GM19239 (cell line): ENCODE measurements at regions not wholly inside any gene's neighbourhood (a gene's known extent, or its start where the extent isn't known, plus 50 kb on each side); places are given as distances from the start of the nearest gene placed in this dataset.

Source experiments
- DNase-seq: peaks from one replicate; pipeline ENCODE4 v3.0.0; 2011; ENCODE audit warnings: low spot score; ENCODE audit not compliant: insufficient read length
- FAIRE-seq: peaks from 2 replicates; lab custom pipeline; 2011; peaks lifted over from hg19 to GRCh38; lab: Jason Lieb, UNC

DNA sequence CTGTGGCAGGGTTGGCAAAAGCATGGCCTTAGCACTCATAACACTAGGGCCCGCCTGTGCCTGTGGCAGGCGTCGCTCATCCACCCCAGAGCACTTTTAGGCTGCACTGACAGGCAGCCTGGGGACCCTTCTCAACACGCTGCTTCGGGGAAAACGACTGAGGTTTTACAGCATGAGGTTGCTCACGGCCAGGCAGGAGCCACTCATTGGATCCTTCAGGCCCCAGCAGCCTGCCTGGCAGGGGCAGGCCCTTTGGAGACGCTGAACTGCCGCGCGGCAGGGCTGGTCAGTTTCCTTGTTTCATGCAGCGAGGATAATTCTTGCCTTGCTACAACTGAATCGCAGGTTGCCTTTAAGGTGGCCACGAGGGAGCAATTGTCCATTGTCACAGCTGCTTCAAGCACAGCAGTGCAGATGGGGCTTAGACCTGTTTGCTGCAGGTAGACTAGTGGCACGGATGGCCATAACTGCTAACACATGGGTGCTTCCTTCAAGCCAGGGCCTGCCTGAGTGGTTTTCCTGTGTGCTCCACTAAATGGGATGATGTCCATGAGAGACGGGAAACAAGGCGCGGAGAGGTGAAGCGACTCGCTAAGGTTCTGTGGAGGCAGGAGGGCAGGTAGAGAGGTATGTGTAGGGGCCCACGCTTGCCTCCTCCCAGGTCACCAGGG, 49.9 kb upstream of the HS6ST1 start:
- DNase-seq, result no peak
- FAIRE-seq, result no peak

DNA sequence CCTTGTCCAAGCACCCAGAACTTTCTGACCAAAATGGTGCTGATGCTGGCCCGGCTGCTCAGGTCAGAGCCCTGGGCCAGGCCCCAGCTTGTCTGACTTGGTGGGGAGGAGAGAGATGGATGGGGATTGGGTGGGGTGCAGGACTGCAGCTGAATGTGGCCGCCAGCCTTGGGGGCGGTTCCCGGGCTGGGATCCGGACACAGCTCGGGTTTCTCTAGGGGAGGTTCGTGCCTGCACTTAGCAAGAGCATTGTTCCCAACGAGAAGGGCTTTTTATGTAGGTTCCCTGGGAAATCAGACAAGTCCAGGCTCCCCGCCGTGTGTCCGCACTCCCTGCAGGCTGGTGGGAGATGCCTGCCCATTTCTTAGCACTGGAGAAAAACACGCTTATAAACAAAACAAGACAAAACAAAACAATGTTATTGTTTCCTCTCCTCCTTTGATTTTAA, 50.5 kb upstream of the HS6ST1 start:
- DNase-seq (no peak), FAIRE-seq (no peak)

GRCh38 chr2:128369602-128370467, 51.2 kb upstream of the HS6ST1 start:
- FAIRE-seq (no peak), DNase-seq (no peak)

DNA sequence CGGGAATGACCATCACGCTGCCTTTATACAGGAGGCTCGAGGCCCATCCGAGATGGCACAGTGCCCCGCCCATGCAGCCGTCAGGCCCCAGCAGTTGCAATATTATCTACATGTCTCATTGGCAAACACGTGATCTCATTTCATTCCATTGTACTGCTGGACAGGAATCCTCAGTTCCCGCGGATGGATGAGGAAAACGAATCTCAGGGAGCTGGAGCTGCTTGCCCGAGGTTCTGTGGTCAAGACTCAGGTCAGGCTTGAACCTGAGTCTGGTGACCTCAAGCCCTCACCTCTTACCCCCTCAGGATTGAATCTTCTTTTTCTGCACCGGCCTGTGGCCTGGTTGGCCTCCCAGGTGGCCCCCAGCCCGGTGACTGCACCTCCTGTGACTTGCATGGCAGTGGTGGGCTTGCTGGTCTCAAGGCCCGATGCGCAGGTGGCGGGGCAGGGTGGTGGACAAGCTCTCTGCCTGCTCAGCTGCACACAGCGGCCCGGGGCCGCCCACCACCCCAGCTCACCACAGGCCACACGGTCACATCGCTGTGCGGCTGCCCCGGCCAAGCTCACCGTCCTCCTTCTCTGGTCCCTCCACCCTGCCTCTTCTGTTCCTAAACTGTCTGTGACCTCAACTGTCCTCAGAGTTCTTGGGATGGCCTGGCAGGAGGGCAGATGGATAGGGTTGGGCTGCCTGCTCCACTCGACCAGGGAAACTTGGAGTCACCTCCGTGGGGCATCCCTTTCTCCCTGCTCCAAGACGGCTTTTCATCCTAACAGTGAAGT, 52.0 kb upstream of the HS6ST1 start:
- DNase-seq (no peak), FAIRE-seq (no peak)

DNA sequence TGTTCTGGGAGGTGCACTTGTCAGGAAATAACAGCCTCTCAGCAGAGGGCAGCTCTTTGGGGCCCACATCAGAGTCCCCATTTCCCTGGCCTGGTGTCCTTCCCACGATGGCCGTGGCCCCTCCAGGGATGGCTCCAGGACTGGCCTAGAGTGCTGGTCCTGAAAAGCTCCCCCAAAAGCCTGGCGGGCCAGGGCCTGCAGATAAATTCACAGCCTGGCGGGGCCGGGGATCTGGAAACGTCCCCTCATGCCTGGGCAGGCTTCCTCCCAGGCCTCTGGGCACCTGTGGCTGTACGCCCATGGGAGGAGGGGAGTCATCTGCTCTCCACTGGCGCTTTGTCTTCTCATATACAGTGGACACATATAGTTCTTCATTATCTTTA, 52.6 kb upstream of the HS6ST1 start:
- no peak for FAIRE-seq
- no peak for DNase-seq

- FAIRE-seq (no peak), DNase-seq (no peak)
Measured at GRCh38 chr2:128371648-128372345, 53.1 kb upstream of the HS6ST1 start.

DNA sequence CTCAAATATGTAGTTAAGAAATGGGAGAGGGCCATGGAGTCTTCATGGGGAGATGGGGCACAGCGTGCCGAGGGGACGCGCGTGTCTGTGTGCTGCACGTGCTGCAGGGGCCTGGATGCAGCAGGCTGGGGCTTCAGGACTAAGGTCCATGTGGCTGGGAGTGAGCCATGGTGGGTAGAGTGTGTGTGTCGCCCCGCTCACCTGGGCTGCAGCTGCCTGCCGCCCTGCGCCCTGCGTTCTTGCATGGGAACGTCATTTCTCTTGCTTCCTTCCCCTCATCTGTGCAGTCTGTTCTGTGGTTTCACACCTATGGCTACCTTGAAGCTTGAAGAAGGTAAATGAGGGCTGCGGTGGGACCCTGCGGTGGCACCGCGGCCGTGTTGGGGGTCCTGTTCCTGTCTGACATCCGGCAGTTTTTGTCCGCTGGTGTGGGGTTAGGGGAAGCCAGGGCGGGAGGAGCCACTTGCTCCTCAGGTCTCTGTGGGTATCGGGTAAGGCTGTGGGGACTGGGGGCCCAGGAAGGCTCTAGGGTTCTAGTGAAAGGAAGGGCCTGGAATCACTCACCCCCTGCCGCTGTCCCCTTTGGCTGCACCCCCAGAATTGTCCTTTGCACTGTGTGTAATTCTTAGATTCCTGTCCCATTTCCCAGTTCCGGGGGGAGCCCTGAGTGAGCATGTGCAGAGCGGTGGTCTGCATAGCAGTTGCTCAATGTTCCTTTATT, 54.1 kb upstream of the HS6ST1 start:
- no peak for FAIRE-seq

DNA sequence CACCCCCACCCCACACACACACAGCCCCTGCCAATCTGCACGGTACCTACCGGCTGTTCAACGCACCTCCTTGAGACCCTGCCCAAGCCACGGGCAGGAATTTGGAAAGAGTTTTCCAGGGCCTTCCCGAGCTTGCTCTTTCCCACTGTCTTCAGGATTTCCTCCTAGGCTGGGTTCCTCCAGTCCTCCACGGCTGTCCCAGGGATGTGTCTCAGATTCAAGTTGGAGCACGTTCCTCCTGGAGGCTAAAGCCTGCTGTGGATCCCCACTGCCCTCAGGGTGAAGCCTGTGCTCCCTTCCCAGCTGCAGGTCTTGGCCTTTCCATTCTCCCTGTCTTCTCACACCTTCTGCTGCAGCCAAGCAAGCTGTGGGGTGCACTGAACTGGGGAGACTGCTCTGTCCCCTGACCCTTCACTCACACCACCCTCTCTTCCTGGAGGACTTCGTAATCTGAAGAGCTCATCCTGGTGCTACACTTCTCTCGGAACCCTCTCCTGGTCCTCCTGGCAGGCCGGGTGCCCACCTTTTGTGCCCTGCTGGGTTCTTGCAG, 54.9 kb upstream of the HS6ST1 start:
- no peak for FAIRE-seq

More for the DNA sequence above, 54.1 kb upstream of the HS6ST1 start:
- DNase-seq, result no peak

GRCh38 chr2:128374001-128374710, 55.5 kb upstream of the HS6ST1 start:
- DNase-seq, result no peak
- FAIRE-seq, result no peak

More for the DNA sequence above, 54.9 kb upstream of the HS6ST1 start:
- DNase-seq, result no peak

GRCh38 chr2:128374711-128375413, 56.2 kb upstream of the HS6ST1 start:
- DNase-seq, result no peak
- no peak for FAIRE-seq

DNA sequence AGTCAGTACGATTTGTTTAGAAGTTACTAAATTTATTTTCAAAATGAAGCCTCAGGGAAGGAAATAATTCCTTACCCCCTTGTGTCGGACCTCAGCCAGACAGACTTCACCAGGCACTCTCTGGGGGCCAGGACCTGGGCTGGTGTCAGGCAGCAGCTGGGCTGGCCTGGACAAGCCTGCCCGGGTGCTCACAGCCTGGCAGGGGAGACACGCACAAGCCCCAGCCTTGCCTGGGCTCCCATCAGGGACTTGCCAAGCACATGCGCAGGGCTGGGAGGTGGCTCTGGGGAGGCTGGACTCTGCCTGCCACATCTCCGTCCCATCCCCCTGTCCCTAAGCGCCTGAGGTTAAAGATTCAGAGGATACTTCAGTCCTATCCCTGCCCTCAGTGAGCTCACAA, 56.8 kb upstream of the HS6ST1 start:
- FAIRE-seq (no peak), DNase-seq (no peak)

DNA sequence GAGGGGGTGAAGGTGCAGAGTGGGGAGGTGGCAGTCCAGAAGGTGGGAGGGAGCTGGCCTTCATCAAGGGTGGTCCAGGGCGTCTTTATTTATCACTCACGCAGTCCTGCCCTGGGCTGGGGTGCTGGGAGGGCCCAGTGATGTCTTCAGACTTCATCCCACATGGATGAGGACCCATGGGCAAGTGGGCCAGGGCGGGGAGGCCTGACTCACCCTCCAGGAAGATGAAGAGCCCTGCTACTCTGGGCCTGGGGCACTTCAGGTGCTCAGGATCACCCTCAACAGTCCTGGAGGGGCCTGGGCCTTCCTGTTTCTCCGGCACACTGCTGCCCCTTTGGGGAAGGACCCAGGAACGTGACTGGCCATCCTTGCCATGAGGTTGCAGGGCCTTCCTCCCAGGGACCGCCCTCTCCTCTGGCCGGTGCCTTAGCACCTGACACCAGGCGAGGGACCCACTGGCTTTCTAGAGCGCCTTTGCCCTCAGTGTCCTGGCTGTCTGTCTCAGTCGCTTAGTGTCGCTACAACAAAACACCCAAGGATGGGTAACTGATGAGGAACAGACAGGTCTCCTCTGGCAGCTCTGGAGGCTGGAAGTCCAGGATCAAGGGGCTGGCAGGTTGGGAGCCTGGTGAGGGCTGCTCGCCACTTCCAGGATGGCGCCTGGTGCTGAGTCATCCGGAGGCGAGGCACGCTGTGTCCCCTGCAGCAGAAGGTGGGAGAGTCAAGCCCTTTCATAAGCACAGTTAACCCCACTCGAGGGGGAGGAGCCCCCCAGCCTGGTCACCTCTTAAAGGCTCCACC, 57.8 kb upstream of the HS6ST1 start:
- FAIRE-seq (no peak), DNase-seq (no peak)

GRCh38 chr2:128377071-128377910, 58.6 kb upstream of the HS6ST1 start:
- no peak for DNase-seq

DNA sequence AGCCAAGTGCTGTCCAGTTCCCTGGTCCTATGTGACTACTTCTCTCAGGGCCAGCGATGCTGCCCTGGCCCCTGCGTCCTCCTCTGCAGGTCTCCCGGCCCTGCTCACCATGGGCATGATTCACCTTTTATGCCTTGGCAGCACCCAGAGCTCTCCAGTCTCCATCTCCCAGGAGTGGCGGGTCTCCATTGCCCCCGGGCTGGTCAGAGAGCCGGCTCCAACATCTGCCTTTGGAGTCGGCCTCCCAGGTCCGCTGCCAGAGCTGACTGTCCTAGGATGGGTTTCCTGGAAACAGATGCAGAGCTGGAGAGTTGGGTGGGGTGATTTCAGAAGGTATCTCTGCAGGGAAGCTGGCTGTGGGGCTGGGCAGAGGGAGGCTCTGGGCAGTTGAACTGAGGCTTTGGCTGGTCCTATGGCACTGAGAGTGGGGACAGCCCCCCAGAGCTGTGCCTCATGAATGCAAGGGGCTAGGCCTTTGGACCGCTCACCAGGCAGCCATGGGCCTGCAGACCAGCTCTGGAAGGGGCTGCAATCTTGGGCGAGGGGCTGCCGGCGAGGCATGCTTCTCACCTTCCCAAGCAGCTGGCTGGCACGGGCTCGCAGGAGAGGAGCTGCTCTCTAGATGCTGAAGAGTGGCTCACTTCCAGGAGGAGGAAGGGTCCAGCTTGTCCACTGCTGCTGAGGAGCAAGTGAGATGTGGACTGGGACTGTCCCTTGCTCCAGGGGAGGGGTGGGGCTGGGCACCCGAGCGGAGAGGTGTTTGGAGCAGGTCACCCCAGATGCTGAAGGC, 59.8 kb upstream of the HS6ST1 start:
- FAIRE-seq (no peak), DNase-seq (no peak)

More at GRCh38 chr2:128377071-128377910, 58.6 kb upstream of the HS6ST1 start:
- FAIRE-seq, result no peak
